ENCODE measurements at regions not wholly inside any gene's neighbourhood (a gene's known extent, or its start where the extent isn't known, plus 50 kb on each side); places are given as distances from the start of the nearest gene placed in this dataset.

DNA sequence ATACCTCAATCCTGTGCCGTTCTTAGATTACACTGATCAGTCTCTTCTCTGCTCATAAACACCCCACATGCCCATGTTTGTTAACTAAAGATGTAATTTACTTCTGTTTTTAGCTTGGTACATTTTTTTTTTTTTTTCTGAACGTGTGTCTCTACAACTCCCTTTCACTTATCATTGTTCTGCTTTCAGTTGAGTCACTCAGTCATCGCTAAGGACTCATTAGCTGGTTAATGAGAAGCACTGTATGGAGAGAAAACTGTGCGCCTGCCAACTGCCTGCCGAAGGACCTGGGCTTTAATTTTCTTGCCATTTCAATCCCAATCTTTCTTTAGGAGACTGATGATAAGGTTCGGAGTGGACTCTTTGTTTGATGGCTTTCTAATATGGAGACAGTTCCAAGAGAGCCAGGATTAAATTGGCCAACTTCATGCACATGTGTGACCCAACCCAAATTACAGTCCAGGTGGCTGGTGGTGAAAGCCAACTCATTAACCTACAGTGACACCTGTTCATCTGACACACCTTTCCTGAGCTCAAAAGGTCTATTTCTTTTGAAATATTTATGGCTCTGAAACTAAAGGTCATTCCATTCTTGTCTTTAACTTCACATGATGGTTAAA is 334.1 kb downstream of the BCKDHB start:
- TF ChIP-seq, protein P1, sequence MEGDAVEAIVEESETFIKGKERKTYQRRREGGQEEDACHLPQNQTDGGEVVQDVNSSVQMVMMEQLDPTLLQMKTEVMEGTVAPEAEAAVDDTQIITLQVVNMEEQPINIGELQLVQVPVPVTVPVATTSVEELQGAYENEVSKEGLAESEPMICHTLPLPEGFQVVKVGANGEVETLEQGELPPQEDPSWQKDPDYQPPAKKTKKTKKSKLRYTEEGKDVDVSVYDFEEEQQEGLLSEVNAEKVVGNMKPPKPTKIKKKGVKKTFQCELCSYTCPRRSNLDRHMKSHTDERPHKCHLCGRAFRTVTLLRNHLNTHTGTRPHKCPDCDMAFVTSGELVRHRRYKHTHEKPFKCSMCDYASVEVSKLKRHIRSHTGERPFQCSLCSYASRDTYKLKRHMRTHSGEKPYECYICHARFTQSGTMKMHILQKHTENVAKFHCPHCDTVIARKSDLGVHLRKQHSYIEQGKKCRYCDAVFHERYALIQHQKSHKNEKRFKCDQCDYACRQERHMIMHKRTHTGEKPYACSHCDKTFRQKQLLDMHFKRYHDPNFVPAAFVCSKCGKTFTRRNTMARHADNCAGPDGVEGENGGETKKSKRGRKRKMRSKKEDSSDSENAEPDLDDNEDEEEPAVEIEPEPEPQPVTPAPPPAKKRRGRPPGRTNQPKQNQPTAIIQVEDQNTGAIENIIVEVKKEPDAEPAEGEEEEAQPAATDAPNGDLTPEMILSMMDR (IDR thresholded peaks at IDR 0.05) = no peak
- no peak for TF ChIP-seq POLR2AphosphoS5 (IDR thresholded peaks at IDR 0.05)

All from stomach (tissue), 4 donors.